ENCODE measurements at regions not wholly inside any gene's neighbourhood (a gene's known extent, or its start where the extent isn't known, plus 50 kb on each side); places are given as distances from the start of the nearest gene placed in this dataset.

DNA sequence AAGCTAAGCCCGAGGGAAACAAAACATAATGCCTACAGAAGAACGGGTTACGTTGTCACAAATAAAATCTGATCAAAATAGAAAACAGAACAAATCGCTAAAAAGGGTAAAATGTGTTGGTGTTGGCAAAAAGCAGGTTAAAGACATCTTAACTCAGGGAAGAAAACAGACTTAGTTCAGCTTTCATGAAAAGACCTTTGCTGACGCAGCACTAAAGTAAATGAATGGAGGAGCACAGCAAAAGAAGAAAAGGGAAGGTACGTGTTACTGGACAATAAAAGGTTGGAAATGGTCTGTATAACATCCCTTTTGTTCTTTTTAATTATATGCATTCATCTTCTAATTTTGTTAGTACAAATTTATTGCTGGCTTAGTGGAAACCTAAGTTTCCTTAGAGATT is 117.4 kb upstream of the DSEL start:
- ATAC-seq: no peak
- Histone ChIP-seq H3K9me3 (ENCODE audit: control insufficient read depth, insufficient read depth, low read depth, low read length) (no peaks in the 10 kb centered on the region), H3K4me1 (ENCODE audit: control insufficient read depth, insufficient read depth, low read length) (no peaks in the 10 kb centered on the region), H3K36me3 (ENCODE audit: control insufficient read depth, insufficient read depth, low read length) (no peaks in the 10 kb centered on the region), H3K27me3 (ENCODE audit: control insufficient read depth, insufficient read depth, low read length) (no peaks in the 10 kb centered on the region), H3K27ac (ENCODE audit: low read length) (no peak overlapping the region), H3K4me3 (ENCODE audit: low read depth in 2 of 2, low read length in 2 of 2) (no peak overlapping the region)
- CTCF ChIA-PET: no interaction called here
- TF ChIP-seq SIN3A (IDR thresholded peaks at IDR 0.05; ENCODE audit: borderline replicate concordance, insufficient read depth, low read depth, low read length): no peak
- no peak for TF ChIP-seq POLR2AphosphoS5 (IDR thresholded peaks at IDR 0.05; ENCODE audit: low read depth, low read length)
- TF ChIP-seq, protein P1, sequence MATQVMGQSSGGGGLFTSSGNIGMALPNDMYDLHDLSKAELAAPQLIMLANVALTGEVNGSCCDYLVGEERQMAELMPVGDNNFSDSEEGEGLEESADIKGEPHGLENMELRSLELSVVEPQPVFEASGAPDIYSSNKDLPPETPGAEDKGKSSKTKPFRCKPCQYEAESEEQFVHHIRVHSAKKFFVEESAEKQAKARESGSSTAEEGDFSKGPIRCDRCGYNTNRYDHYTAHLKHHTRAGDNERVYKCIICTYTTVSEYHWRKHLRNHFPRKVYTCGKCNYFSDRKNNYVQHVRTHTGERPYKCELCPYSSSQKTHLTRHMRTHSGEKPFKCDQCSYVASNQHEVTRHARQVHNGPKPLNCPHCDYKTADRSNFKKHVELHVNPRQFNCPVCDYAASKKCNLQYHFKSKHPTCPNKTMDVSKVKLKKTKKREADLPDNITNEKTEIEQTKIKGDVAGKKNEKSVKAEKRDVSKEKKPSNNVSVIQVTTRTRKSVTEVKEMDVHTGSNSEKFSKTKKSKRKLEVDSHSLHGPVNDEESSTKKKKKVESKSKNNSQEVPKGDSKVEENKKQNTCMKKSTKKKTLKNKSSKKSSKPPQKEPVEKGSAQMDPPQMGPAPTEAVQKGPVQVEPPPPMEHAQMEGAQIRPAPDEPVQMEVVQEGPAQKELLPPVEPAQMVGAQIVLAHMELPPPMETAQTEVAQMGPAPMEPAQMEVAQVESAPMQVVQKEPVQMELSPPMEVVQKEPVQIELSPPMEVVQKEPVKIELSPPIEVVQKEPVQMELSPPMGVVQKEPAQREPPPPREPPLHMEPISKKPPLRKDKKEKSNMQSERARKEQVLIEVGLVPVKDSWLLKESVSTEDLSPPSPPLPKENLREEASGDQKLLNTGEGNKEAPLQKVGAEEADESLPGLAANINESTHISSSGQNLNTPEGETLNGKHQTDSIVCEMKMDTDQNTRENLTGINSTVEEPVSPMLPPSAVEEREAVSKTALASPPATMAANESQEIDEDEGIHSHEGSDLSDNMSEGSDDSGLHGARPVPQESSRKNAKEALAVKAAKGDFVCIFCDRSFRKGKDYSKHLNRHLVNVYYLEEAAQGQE (IDR thresholded peaks at IDR 0.05; ENCODE audit: insufficient read depth in 1 of 2, low read depth in 2 of 2, low read length in 1 of 2): no peak
- no peak for TF ChIP-seq TCF7L2 (IDR thresholded peaks at IDR 0.05; ENCODE audit: low read depth, low read length)
- TF ChIP-seq, protein P2, sequence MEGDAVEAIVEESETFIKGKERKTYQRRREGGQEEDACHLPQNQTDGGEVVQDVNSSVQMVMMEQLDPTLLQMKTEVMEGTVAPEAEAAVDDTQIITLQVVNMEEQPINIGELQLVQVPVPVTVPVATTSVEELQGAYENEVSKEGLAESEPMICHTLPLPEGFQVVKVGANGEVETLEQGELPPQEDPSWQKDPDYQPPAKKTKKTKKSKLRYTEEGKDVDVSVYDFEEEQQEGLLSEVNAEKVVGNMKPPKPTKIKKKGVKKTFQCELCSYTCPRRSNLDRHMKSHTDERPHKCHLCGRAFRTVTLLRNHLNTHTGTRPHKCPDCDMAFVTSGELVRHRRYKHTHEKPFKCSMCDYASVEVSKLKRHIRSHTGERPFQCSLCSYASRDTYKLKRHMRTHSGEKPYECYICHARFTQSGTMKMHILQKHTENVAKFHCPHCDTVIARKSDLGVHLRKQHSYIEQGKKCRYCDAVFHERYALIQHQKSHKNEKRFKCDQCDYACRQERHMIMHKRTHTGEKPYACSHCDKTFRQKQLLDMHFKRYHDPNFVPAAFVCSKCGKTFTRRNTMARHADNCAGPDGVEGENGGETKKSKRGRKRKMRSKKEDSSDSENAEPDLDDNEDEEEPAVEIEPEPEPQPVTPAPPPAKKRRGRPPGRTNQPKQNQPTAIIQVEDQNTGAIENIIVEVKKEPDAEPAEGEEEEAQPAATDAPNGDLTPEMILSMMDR (IDR thresholded peaks at IDR 0.05): no peak
- POLR2A ChIA-PET: no interaction called here
- DNase-seq (ENCODE audit: low read depth, low spot score): no peak
- in situ Hi-C loops (cut with HindIII; ENCODE audit: low pct_unique_long_range_greater_than_20kb, low sequenced_read_pairs): no loop called here
- intact Hi-C loops (cut with micrococcal nuclease; ENCODE audit: unreplicated experiment): no loop called here
- BruUV-seq (replicated peaks): no TSS peak

DNA sequence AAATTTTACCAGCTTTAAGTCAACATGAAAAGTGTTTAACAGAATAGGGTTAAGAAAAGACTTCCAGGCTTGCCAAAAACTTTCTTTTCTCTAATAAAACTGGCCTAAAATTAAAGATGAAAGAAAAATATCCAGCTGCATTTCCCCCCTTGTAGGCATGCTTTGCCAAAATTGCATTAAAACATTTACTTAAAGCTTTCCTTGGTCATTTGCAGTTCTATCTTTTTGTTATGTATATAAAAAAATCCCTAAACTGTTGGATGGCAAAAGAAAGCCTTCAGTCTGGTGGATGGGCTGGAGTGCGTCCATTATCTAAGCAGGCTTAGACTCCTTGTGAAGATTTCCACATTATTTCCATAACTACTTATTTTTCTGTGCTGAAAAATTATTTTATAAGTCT is 105.4 kb upstream of the DSEL start:
- BruUV-seq (replicated peaks): no TSS peak
- ChIA-PET POLR2A (no interaction called here), CTCF (no interaction called here)
- TF ChIP-seq, protein P1 (IDR thresholded peaks at IDR 0.05; ENCODE audit: insufficient read depth in 1 of 2, low read depth in 2 of 2, low read length in 1 of 2): no peak
- no peak for TF ChIP-seq POLR2AphosphoS5 (IDR thresholded peaks at IDR 0.05; ENCODE audit: low read depth, low read length)
- no peak overlapping the region for H3K27ac ChIP-seq (ENCODE audit: low read length)
- H3K27me3 ChIP-seq (ENCODE audit: control insufficient read depth, insufficient read depth, low read length): no peaks in the 10 kb centered on the region
- H3K36me3 ChIP-seq (ENCODE audit: control insufficient read depth, insufficient read depth, low read length): no peaks in the 10 kb centered on the region
- H3K4me3 ChIP-seq (ENCODE audit: low read depth in 2 of 2, low read length in 2 of 2): no peak overlapping the region
- ATAC-seq (no peak), DNase-seq (ENCODE audit: low read depth, low spot score) (no peak)
- in situ Hi-C loops (cut with HindIII; ENCODE audit: low pct_unique_long_range_greater_than_20kb, low sequenced_read_pairs) (no loop called here), intact Hi-C loops (cut with micrococcal nuclease; ENCODE audit: unreplicated experiment) (no loop called here)
- H3K9me3 ChIP-seq (ENCODE audit: control insufficient read depth, insufficient read depth, low read depth, low read length): no peaks in the 10 kb centered on the region
- no peaks in the 10 kb centered on the region for H3K4me1 ChIP-seq (ENCODE audit: control insufficient read depth, insufficient read depth, low read length)
